ENCODE measurements at regions not wholly inside any gene's neighbourhood (a gene's known extent, or its start where the extent isn't known, plus 50 kb on each side); places are given as distances from the start of the nearest gene placed in this dataset.

DNA sequence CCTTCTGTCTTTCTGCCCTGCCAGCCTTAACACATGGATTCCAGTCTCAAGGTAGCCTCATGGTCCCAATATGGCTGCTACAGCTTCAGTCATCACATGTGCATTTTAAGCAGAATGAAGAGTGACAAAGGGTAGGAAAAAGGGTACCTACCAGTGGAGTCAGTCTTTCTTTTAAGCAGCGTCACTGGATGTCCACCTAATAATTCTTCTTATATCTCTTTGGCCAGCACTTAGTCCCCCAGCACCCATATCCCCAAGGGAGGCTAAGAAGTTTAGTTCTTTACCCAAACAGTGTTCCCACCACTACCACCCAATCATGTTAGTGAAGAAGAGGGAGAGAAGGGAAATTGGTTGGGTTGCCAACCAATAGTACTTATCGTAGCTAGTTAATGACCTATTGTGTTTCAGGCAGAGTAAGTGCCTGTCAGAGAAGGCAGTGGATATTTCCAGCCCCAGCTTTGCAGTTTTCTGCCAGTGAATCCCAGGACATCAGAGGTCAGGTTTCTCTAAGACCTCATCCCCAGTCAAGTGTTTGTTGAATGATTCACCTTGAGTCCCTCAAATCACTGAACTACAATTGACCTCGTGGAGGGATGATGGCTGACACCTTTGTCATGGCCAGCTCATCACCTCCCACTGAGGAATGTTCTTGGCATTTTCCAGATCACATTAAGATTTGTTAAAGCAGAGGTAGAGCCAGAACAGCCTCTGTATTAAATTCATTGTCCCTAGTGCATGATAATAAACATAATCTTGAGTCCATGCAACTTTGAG lies 250.9 kb upstream of the CRY1 start:
- no TSS peak for BruUV-seq (replicated peaks)
- Histone ChIP-seq H3K36me3 (ENCODE audit: control insufficient read depth in 2 of 2, extremely low read depth in 1 of 2, insufficient read depth in 2 of 2, low read length in 2 of 2) (no peaks in the 10 kb centered on the region), H3K4me2 (ENCODE audit: insufficient read depth, low read length) (no peak overlapping the region), H3K9ac (replicated peaks; ENCODE audit: extremely low read depth, insufficient read depth, low read length) (no peak overlapping the region), H3K27ac (ENCODE audit: insufficient read depth, low read depth, low read length) (no peak overlapping the region), H4K20me1 (replicated peaks; ENCODE audit: control insufficient read depth, extremely low read depth, insufficient read depth, low read length) (no peaks in the 10 kb centered on the region), H3K4me1 (ENCODE audit: control insufficient read depth, extremely low read depth, insufficient read depth, low read length) (peaks cover 2% of the 10 kb centered on the region), H2AFZ (ENCODE audit: low read depth, low read length) (no peak overlapping the region), H3K9me3 (replicated peaks; ENCODE audit: control insufficient read depth, insufficient read depth, low read length) (no peaks in the 10 kb centered on the region), H3K27me3 (ENCODE audit: control insufficient read depth in 2 of 2, insufficient read depth in 2 of 2, low read length in 2 of 2) (peaks cover 0 to under 1% of the 10 kb centered on the region in 2 experiments), H3K79me2 (ENCODE audit: control insufficient read depth, insufficient read depth, low read length) (no peaks in the 10 kb centered on the region), H3K4me3 (replicated peaks in 1 of 3; ENCODE audit: insufficient read depth in 1 of 3, low read depth in 1 of 3, low read length in 3 of 3) (no peak overlapping the region), H3K9me1 (replicated peaks; ENCODE audit: control insufficient read depth, extremely low read depth, insufficient read depth, low read length) (no peaks in the 10 kb centered on the region)
- dilution Hi-C loops (cut with MboI; ENCODE audit: extremely low pct_ligation_motif_present, low sequenced_read_pairs) (no loop called here), intact Hi-C loops (cut with micrococcal nuclease) (no loop called here)
- DNase-seq (ENCODE audit: low read depth, low spot score) (no peak), FAIRE-seq (no peak)
- TF ChIP-seq, protein P1, sequence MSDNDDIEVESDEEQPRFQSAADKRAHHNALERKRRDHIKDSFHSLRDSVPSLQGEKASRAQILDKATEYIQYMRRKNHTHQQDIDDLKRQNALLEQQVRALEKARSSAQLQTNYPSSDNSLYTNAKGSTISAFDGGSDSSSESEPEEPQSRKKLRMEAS (IDR thresholded peaks at IDR 0.05; ENCODE audit: insufficient read depth, insufficient read length) = no peak
- TF ChIP-seq JUN (IDR thresholded peaks at IDR 0.05; ENCODE audit: borderline replicate concordance, insufficient read depth, insufficient read length, low read depth) (no peak), POLR2AphosphoS5 (IDR thresholded peaks at IDR 0.05; ENCODE audit: insufficient read depth, low read depth, low read length) (no peak), POLR2A (IDR thresholded peaks at IDR 0.05; ENCODE audit: low read depth, low read length) (no peak), CTCF (IDR thresholded peaks at IDR 0.05; ENCODE audit: extremely low read depth in 1 of 2, insufficient read depth in 1 of 2, low read depth in 1 of 2, low read length in 2 of 2) (no peak), MYC (IDR thresholded peaks at IDR 0.05; ENCODE audit: low read depth, low read length) (no peak), EZH2 (IDR thresholded peaks at IDR 0.05; ENCODE audit: borderline replicate concordance, low read depth, low read length, severe bottlenecking) (no peak), GATA2 (IDR thresholded peaks at IDR 0.05; ENCODE audit: insufficient read depth, insufficient read length, low read depth, low read length) (no peak), FOS (IDR thresholded peaks at IDR 0.05; ENCODE audit: borderline replicate concordance, insufficient read depth, low read length) (no peak)
- CTCF ChIA-PET = no interaction called here
- POLR2A ChIA-PET = no interaction called here
